Panc1 (cell line): ENCODE measurements at regions not wholly inside any gene's neighbourhood (a gene's known extent, or its start where the extent isn't known, plus 50 kb on each side); places are given as distances from the start of the nearest gene placed in this dataset.

Source experiments
- CTCF ChIP-seq: fragments of 450-650 bp; IDR thresholded peaks from 2 replicates; pipeline ENCODE4 v1.5.1; 2017; ENCODE audit warnings: mild to moderate bottlenecking
- REST ChIP-seq, 2 experiments: IDR thresholded peaks; 2 replicates each; pipeline ENCODE4 v1.6.1; 2011 to 2012; ENCODE audit warnings: low read depth in 2 of 2, control low read depth in 1 of 2, low read length in 1 of 2, mild to moderate bottlenecking in 1 of 2, moderate library complexity in 1 of 2; ENCODE audit not compliant: insufficient read depth in 1 of 2

GRCh38 chr10:62631241-62631640 lies 173.3 kb upstream of the ADO start:
- TF ChIP-seq CTCF (no peak), REST (IDR thresholded peaks at IDR 0.05; ENCODE audit: insufficient read depth in 1 of 2, low read depth in 2 of 2, low read length in 1 of 2) (no peak)
